Osteoblast (primary cell): ENCODE measurements at regions not wholly inside any gene's neighbourhood (a gene's known extent, or its start where the extent isn't known, plus 50 kb on each side); places are given as distances from the start of the nearest gene placed in this dataset.

Source experiments
- DNase-seq: peaks from one replicate; pipeline ENCODE4 v3.0.0; 2011; ENCODE audit warnings: low spot score, mixed read lengths; ENCODE audit not compliant: insufficient read length; ENCODE audit errors: missing footprints
- H2AFZ ChIP-seq: 2 replicates; pipeline ENCODE4 v1.6.0; 2011; ENCODE audit warnings: mild to moderate bottlenecking, low read length
- H3K27ac ChIP-seq: 2 replicates; pipeline ENCODE4 v1.5.1; 2011; ENCODE audit warnings: mild to moderate bottlenecking, low read depth, low read length, moderate library complexity
- H3K27me3 ChIP-seq: 2 replicates; pipeline ENCODE4 v1.6.0; 2012; ENCODE audit warnings: mild to moderate bottlenecking, control low read depth, inconsistent platforms, low read length, moderate library complexity; ENCODE audit not compliant: insufficient read depth
- H3K36me3 ChIP-seq: 2 replicates; pipeline ENCODE4 v1.5.1; 2011; ENCODE audit warnings: mild to moderate bottlenecking, low read length, control low read depth, moderate library complexity; ENCODE audit not compliant: insufficient read depth
- H3K4me1 ChIP-seq: 2 replicates; pipeline ENCODE4 v1.5.1; 2011; ENCODE audit warnings: mild to moderate bottlenecking, low read length, control low read depth, moderate library complexity; ENCODE audit not compliant: insufficient read depth
- H3K4me2 ChIP-seq: 2 replicates; pipeline ENCODE4 v1.6.0; 2011; ENCODE audit warnings: mild to moderate bottlenecking, low read length; ENCODE audit not compliant: insufficient read depth
- H3K4me3 ChIP-seq: fragments of 200-600 bp; sonication (generic); 3 replicates; pipeline ENCODE4 v1.5.1; 2012; ENCODE audit warnings: mild to moderate bottlenecking, low read length, inconsistent platforms; ENCODE audit not compliant: insufficient read depth
- H3K79me2 ChIP-seq: 2 replicates; pipeline ENCODE4 v1.6.0; 2012; ENCODE audit warnings: mild to moderate bottlenecking, low read length, control low read depth, inconsistent platforms; ENCODE audit not compliant: insufficient read depth
- H3K9me3 ChIP-seq: 2 replicates; pipeline ENCODE4 v1.5.1; 2011; ENCODE audit warnings: low read depth, low read length, control low read depth
- H4K20me1 ChIP-seq: 2 replicates; pipeline ENCODE4 v1.6.0; 2012; ENCODE audit warnings: mild to moderate bottlenecking, low read length, control low read depth; ENCODE audit not compliant: insufficient read depth
- CTCF ChIP-seq: IDR thresholded peaks from 2 replicates; pipeline ENCODE4 v1.5.1; 2011; ENCODE audit warnings: mild to moderate bottlenecking, low read depth, low read length, moderate library complexity; ENCODE audit errors: extremely low read depth

GRCh38 chr5:54718656-54719055 lies 201.1 kb downstream of the SNX18 start:
- peak; percentile 34 for DNase-seq
- Histone ChIP-seq H4K20me1 (no peaks in the 10 kb centered on the region), H2AFZ (no peak overlapping the region), H3K4me2 (no peak overlapping the region), H3K27ac (no peak overlapping the region), H3K4me1 (peaks cover 29% of the 10 kb centered on the region), H3K9me3 (no peaks in the 10 kb centered on the region), H3K4me3 (no peak overlapping the region), H3K79me2 (no peaks in the 10 kb centered on the region), H3K36me3 (no peaks in the 10 kb centered on the region), H3K27me3 (no peaks in the 10 kb centered on the region)
- TF ChIP-seq CTCF: no peak

- no peak overlapping the region for H3K4me3 ChIP-seq
- H3K79me2 ChIP-seq: no peaks in the 10 kb centered on the region
- DNase-seq: no peak
- no peak overlapping the region for H3K4me2 ChIP-seq
- H3K36me3 ChIP-seq: no peaks in the 10 kb centered on the region
- no peak for TF ChIP-seq CTCF
- H3K27me3 ChIP-seq: no peaks in the 10 kb centered on the region
- no peaks in the 10 kb centered on the region for H4K20me1 ChIP-seq
- H3K9me3 ChIP-seq: no peaks in the 10 kb centered on the region
- peaks cover 29% of the 10 kb centered on the region for H3K4me1 ChIP-seq
- no peak overlapping the region for H2AFZ ChIP-seq
- no peak overlapping the region for H3K27ac ChIP-seq
These were observed 200.3 kb downstream of the SNX18 start for GRCh38 chr5:54717870-54718269.

- no peaks in the 10 kb centered on the region for H3K27me3 ChIP-seq
- no peaks in the 10 kb centered on the region for H3K36me3 ChIP-seq
- DNase-seq: no peak
- H4K20me1 ChIP-seq: no peaks in the 10 kb centered on the region
- H3K4me2 ChIP-seq: no peak overlapping the region
- no peaks in the 10 kb centered on the region for H3K9me3 ChIP-seq
- peaks cover 27% of the 10 kb centered on the region for H3K4me1 ChIP-seq
- H2AFZ ChIP-seq: no peak overlapping the region
- no peaks in the 10 kb centered on the region for H3K79me2 ChIP-seq
- no peak overlapping the region for H3K4me3 ChIP-seq
- no peak for TF ChIP-seq CTCF
- H3K27ac ChIP-seq: no peak overlapping the region
These were observed 199.9 kb downstream of the SNX18 start for GRCh38 chr5:54717459-54717858.

- Histone ChIP-seq H3K9me3 (no peaks in the 10 kb centered on the region), H3K27ac (no peak overlapping the region), H3K27me3 (no peaks in the 10 kb centered on the region), H3K79me2 (no peaks in the 10 kb centered on the region), H4K20me1 (no peaks in the 10 kb centered on the region), H2AFZ (no peak overlapping the region), H3K36me3 (no peaks in the 10 kb centered on the region), H3K4me3 (no peak overlapping the region), H3K4me1 (peaks cover 12% of the 10 kb centered on the region), H3K4me2 (no peak overlapping the region)
- peak; percentile 39 for DNase-seq
- no peak for TF ChIP-seq CTCF
These were observed 196.5 kb downstream of the SNX18 start for GRCh38 chr5:54713923-54714581.
